AG10803 (cell line): ENCODE measurements at regions not wholly inside any gene's neighbourhood (a gene's known extent, or its start where the extent isn't known, plus 50 kb on each side); places are given as distances from the start of the nearest gene placed in this dataset.

Source experiments
- DNase-seq: peaks from one replicate; pipeline ENCODE4 v3.0.0; 2010; ENCODE audit warnings: low read depth
- H3K4me3 ChIP-seq: 2 replicates; pipeline ENCODE4 v1.5.1; 2011; ENCODE audit warnings: mild to moderate bottlenecking, low read length, control low read depth
- CTCF ChIP-seq: conservative IDR thresholded peaks from 2 replicates; pipeline ENCODE4 v1.5.1; 2011; ENCODE audit warnings: mild to moderate bottlenecking, low read length, control low read depth, inconsistent platforms

- no peak overlapping the region for H3K4me3 ChIP-seq
- no peak for DNase-seq
- no peak for TF ChIP-seq CTCF
Observed at GRCh38 chr2:53067533-53067932, 700.1 kb upstream of the CHAC2 start.

- TF ChIP-seq CTCF = no peak
- H3K4me3 ChIP-seq = no peak overlapping the region
- no peak for DNase-seq
Observed at GRCh38 chr2:53067056-53067455, 700.5 kb upstream of the CHAC2 start.

GRCh38 chr2:53064154-53064553 lies 703.5 kb upstream of the CHAC2 start:
- no peak overlapping the region for H3K4me3 ChIP-seq
- TF ChIP-seq CTCF = no peak
- DNase-seq = no peak

- TF ChIP-seq CTCF = no peak
- H3K4me3 ChIP-seq = no peak overlapping the region
- peak; percentile 2 for DNase-seq
Observed at GRCh38 chr2:53058526-53058925, 709.1 kb upstream of the CHAC2 start.

GRCh38 chr2:53053937-53054336 lies 713.7 kb upstream of the CHAC2 start:
- DNase-seq = no peak
- H3K4me3 ChIP-seq = no peak overlapping the region
- no peak for TF ChIP-seq CTCF

GRCh38 chr2:53051157-53051556 lies 716.4 kb upstream of the CHAC2 start:
- no peak overlapping the region for H3K4me3 ChIP-seq
- no peak for DNase-seq
- TF ChIP-seq CTCF = no peak

- no peak overlapping the region for H3K4me3 ChIP-seq
- no peak; the same call in 1 of the 2 replicates for TF ChIP-seq CTCF
- DNase-seq = no peak
Observed at GRCh38 chr2:53040536-53041229, 726.9 kb upstream of the CHAC2 start.
